Esophagus mucosa (tissue), 1 donor: ENCODE measurements at regions not wholly inside any gene's neighbourhood (a gene's known extent, or its start where the extent isn't known, plus 50 kb on each side); places are given as distances from the start of the nearest gene placed in this dataset.
"Not testable (repeated sequence)": the region's sequence is repeated elsewhere in the genome, so short reads cannot be mapped to it uniquely, and the experiment has no call there.

Source experiments
- ATAC-seq: fragments of 200-7000 bp; cut with Tn5 transposase; one replicate; pipeline ENCODE4 v1.9.1; 2020
- donor health status: DM: yes; HTN: yes; CAD: no.

DNA sequence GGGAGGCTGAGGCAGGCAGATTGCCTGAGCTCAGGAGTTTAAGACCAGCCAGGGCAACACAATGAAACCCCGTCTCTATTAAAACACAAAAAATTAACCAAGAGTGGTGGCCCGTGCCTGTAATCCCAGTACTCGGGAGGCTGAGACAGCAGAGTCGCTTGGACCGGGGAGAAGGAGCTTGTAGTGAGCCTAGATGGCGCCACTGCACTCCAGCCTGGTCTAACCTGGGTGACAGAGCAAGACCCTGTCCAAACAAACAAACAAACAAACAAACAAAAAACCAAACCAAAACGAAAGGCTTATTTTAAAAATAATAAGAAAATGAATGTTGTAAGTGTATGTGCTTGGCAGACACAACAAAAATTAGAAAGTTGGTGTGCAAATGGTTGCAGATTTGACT lies 536.3 kb upstream of the PTPRD start:
- no peak for ATAC-seq

DNA sequence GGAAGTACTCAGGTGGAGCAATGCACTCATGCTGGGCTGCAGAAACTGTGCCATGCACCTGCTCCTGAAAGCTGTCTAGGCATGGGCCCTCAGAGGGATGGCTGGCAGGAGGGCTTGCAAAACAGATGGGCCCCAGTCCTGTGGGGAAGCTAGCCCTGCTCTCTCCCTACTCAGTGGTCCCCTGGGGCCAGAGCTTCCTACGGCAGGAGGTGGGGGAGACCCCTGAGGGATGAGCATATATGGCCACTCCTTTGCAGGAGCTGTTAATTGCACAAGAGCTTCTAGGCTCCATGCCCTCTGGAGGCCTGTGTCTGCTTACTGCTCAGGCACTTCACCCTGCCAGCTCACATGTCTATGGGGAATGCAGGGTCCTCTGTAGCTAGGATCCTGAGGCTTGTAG lies 545.3 kb upstream of the PTPRD start:
- ATAC-seq: no peak

DNA sequence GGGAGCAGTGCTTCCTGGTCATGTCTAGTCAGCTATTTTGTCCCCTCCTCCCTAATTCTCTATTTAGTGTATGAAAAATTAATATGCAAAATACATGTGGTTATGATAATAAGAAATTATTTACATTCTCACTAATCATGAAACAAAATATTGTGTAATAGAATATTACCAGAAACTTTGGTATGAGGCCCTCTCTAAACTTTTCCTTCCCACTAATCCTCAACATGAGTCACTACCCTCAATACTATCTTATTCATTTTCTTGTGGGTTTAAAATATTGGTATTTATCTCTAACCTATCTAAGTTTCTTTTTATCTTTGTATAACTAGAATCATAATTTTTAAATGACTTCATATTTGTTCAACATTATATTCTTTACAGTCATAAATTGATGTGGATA lies 545.9 kb upstream of the PTPRD start:
- no peak for ATAC-seq

DNA sequence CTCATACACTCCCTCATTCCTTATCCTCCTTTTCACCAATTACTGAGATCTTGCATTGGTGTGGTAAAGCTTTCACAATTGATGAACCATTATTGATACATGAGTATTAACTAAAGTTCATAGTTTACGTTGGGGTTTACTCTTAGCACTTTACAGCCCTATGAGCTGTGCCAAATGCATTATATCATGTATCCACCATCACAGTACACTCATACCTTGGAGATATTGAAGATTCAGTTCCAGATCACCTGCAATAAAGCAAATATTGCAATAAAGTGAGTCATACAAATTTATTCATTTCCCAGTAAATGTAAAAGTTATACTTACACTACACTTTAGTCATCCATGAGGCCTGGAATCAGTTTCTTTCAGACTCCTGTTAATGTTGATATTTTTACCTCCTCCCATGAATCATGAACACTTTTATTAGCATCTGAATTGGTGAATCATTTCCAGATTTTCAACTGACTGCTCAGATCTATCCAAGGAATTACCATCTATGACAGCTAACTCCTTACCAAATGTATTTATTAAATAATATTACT lies 546.6 kb upstream of the PTPRD start:
- no peak for ATAC-seq

DNA sequence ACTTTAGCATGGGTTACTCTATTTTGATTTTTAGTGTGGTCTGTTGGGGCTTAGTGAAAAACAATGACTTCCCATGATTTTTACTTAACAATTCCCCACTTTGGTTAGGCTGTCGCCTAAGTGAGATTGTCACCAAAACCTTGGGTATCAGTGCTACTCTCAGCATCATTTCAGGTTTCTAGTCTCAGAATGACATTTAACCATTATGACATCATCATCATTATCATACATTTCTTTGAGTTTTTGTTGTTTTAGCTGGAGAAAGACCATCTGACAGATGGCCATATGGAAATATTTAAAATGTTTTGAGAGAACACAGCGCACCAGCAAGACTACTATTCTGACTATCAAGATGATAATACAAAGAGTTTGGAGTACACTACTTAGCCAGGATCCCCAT lies 551.0 kb upstream of the PTPRD start:
- ATAC-seq: no peak

DNA sequence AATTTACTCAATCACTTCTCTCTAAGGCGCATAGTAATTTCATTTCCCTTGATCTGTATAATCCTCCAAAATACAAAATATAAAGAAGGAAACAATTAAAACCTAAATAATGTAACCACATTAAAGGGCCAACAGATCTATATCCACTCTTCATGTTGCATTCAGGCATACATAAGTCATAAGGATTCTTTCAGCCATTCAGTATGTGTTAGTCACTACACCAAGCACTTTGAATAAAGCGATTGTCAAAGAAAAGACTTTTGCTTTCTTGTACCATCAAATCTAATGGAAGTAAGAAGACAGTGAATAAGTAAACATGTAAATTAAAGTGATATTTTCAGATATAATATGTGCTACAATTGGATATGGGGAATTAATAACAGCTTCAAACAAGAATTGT lies 569.2 kb upstream of the PTPRD start:
- no peak for ATAC-seq

DNA sequence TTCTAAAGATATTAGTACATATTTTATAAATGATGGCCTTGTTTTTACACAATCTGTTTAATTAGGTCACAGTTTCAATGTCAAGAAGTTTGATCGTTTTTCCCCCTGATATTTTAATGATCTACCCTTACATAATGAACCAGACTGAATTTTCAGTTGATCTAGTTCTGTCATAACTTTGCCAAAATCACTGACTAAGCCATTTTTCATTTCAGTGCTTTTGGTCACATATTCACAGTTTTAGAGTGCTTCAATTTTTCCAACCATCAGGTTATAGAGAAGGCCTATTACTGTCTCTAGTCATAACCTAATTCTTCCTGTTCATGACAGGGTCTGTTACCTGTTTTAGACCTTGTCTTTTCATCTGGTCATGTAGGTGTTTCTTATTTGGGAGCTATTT lies 577.9 kb upstream of the PTPRD start:
- ATAC-seq: no peak

DNA sequence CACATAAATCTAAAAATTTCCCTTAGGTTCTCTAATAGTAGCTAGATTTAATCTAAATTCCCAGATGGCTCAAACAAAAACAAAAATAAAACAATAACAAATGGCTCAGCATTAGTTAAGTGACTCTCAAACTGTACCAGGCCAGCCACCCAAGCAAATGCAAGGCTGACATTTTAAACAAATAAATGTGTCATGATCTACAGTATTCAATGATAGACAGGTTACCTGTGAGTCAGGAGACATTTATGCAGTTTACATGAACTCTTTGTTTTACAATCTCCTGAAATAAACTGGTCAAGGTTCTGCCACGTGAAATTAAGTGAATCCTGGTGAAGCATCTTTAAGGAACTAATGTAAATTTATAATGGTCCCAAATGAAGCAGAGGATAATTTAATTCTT lies 580.2 kb upstream of the PTPRD start:
- no peak for ATAC-seq

DNA sequence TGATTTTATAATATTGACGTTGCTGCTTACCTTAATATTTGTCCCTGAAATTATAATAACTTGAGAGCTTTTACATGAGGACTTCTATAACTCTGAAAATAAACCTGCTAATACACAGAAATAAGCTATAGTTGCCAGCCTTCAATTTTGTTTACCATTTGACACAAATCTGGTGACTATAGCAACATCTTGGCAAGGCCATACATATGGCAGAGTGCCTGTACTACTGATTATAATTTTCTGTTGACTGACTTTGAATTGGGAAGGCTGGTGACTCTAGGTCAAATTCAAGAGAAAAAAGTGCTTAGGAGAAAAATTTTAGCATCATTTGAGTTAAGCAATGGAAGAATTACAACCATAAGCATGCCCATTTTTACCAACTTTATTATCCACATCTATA lies 581.4 kb upstream of the PTPRD start:
- ATAC-seq: no peak

DNA sequence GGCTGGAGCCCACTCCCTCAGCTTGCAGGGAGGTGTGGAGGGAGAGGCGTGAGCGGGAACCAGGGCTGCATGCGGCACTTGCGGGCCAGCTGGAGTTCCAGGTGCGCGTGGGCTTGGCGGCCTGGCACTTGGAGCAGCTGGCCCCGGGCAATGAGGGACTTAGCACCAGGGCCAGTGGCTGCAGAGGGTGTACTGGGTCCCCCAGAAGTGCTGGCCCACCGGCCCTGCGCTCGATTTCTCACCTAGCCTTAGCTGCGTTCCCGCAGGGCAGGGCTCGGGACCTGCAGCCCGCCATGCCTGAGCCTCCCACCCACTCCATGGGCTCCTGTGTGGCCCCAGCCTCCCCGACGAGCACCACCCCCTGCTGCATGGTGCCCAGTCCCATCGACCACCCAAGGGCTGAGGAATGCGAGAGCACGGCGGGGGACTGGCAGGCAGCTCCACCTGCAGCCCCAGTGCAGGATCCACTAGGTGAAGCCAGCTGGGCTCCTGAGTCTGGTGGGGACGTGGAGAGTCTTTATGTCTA lies 584.1 kb upstream of the PTPRD start:
- not testable (repeated sequence) for ATAC-seq

DNA sequence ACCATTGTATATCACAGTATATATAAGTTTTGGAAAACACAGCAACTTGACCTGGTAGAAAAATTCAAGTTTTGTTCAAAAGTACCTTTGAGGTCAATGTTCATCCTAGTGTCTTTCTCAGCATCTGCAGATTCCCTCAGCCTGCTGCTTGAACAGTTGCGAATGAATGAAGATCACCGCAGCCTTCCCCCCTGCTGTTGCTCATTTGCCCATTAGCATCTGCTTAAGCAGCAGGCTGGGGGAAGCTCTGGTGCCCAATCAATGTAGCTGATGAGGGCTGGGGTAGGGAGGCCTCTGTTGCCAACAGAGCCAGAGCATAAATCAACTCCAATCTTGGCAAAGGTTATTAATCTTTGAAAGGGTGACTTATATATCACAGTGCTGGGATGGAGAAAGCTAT lies 586.5 kb upstream of the PTPRD start:
- ATAC-seq: no peak

DNA sequence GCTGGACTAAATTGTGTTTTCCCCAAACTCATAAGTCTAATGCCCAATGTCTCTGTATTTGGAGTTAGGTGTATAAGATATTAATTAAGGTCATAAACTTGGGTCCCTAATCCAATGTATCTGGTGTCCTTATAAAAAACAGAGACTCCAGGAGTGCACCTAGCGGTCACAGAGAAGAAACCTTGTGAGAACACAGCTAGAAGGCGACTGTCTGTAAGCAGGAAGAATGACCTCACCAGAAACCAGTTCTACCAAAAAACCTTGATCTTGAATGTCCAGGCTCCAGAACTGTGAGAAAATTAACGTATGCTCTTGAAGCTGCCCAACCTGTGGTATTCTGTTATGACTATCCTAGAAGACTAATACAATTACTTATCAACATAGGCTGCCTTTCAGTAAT lies 591.7 kb upstream of the PTPRD start:
- no peak for ATAC-seq

DNA sequence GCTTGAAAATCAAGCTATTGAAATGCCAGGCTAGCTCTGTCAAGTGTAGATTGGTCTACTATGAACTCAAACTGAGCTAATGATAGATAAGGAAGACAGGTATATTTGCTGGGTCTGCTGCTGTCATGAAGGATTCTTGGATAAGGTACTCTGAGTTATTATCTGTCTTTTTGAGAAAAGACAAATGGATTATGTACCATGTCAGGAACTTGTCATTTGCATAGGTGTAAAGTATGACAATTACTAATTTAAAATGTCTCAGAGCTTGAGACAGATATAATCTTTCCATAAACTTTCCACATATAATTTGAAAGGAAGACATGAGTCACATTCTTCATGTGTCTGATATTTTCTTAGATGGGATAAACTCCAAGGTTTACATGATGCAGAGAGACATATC lies 594.1 kb upstream of the PTPRD start:
- ATAC-seq: no peak

DNA sequence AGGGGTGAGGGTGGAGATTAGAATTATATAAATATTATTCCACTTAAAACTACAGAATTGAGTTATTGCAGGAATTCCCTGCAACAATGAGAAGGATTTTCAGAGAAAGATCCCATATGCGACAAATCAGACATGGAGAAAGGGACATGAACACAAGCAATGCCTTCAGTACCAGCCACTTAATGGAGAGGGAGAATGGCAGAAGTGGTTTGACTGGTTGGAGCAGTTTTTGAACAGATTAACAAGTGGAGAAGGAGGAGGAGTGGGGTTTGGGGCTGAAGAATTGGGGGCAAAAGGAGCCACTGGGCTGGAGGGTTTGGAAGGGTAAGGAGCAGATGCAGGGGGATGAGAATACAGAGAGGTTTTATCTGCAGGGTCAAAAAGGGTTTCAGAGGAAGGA lies 620.9 kb upstream of the PTPRD start:
- no peak for ATAC-seq

DNA sequence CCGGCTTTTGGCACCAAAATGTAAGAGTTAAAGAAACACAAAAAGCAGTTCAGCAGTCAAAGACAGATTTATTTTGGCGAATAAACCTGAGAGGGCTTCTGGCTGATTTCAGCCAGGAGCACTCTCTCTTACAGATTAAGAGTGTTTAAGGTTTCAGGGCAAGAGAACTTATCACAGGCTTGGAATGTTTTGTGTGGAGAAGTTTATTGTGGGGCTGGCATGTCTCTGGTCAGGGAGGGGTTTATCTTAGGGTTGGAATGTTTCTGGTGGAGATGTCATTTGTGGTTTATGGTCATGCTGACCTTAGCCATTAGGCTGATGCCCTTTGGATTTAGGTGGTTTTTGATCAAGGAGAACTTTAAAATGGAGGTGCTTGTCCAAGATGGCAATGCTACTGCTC lies 622.3 kb upstream of the PTPRD start:
- ATAC-seq: no peak

DNA sequence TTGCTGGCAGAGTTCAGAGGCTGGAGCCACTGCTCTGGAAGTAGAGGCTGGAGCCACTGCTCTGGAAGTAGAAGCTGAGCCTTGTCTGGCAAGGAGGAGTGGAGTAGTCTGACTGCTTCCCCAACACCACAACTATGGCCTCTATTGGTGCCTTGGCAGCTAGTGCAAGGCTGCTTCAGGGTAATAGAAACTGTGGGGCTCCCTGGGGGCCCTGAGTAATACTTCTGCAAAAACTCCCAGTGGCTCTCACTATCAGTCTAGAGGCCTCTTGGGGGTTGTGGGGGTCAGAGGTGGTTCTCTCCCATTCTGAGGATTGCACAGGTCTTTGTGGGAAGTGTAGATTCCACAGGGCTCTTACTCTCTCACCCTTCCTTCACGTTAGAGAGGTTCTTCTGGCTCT lies 629.0 kb upstream of the PTPRD start:
- ATAC-seq: no peak

DNA sequence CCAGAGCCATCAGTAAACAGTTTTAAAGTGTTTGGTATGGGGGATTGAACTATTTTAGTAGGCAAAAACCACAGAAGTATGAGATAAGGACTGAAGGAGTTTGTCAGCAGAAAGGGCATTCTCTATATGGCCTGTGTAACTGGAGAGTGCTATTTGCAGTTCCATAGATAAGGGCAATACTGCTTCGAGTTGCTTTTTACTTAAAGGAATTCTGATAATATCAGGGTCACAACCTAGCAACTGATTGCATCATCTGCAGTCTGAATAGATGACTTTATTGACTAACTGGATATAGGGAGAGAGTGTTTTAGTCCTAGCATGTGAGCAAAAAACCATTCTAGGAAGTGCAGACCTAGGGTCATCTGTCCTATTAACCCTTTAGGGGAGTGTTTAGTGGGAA lies 645.2 kb upstream of the PTPRD start:
- no peak for ATAC-seq

DNA sequence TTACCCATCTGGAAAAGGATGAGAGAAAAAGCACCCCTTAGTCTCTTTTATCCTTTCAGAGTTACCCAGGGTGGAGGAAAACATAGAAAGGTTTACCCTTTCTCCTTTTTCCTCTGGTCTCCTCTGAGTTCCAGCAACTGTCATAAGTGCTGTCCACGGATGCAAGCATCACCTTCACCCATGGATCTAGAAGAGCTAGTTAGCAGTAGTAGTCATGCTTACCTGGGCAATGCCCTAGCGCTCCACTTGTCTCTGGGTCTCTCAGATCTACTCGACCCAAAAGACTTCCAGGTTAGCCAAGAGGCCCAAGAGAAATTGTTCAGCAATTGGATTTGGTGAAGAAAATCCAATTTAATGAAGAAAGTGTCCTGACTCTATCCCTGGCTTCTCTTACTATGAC lies 656.2 kb upstream of the PTPRD start:
- ATAC-seq: no peak

DNA sequence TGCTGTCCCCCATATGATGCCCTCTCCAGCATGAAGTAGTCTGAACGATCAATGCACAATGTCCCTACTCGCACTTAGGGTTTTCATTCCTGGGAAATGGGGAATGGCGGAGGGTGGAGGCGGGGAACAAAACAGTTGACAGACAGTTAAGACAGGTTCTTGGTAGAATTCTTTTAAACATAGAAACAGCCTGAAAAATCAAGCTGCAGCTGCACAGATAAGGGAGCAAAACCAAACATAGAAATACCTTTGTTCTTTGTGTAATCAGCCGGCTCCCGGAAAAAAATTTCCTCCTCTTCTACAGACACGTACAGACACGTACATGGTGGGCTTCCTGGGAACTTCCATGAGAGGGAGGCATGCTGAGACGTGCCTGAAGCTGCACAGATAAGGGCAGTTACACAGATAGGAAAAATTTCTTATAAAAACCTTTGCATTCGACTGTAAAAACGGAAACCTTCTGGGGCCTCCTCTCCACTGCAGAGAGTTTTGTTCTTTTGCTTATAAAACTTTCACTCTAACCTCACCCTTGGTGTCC lies 662.4 kb upstream of the PTPRD start:
- ATAC-seq: no peak

DNA sequence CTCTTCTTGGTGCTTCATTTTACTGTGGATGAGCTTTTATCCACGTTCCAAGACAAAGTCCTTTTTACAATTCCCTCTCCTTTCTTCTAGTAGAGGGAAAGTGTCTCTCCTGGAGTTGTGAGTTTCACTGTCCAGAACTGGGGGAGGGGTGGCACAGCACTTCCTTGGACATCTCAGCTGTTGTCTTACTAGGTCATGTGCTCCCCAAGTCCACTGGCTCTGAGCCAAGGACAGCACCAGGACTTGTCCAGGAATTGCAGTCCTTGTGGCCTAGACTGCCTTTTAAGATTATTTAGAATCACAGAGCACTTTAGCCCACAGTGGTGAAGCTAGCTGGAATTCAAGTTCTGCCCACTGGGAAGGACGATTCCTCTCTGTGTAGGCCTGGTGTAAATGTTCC lies 700.2 kb upstream of the PTPRD start:
- no peak for ATAC-seq

DNA sequence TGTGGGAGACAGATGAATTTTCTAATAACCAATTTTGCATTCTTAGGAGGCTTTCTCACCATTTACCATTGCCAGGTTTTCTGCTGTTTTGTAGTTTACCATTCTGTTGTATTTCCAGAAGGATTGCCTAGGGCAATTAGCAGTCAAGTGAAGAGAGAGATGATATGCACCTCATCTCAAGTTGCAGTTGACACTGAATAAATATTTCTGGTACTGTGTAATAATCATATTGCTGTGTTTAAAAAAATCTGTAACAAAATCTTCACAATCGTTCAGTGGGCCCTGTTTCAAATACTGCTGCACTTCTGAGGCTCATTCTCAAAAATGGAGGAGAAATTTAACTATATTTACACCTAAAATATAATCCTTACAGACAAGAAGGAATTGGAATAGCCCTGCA lies 706.1 kb upstream of the PTPRD start:
- no peak for ATAC-seq

DNA sequence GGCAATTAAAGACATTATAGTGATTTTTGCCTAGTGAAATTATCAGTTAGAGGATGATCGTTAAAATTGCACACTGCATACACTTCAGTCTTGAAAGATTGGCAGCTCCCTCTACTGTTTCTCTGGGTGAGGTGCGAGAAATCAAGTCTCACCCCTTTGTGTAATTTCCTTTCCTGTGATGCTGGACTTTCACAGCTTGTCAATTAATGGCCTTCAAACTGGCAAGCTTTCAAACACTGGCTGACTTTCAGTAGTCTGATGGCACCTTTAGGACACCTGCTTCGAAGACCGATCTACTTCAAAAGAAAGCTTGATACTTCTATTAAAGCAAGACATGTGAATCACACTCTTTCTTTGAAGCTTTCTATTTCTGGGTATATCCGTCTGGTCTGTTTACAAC lies 706.7 kb upstream of the PTPRD start:
- no peak for ATAC-seq

DNA sequence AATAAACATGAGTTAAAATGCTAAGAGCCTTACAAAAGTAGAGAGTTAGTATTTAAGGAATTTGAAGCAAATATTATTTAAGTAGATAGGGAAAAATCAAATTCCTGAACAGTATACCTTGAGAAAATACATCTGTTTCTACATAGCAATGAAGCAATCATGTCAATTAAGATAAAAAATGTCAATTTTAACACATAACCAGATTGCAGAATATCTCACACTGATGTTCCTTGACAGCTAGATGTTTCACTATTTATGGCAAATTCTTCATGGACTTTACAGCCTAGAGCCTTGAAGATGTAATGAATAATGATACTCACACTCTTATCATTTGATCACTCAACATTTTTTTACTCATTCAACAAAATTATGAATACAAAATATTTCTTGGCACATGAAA lies 708.2 kb upstream of the PTPRD start:
- no peak for ATAC-seq

DNA sequence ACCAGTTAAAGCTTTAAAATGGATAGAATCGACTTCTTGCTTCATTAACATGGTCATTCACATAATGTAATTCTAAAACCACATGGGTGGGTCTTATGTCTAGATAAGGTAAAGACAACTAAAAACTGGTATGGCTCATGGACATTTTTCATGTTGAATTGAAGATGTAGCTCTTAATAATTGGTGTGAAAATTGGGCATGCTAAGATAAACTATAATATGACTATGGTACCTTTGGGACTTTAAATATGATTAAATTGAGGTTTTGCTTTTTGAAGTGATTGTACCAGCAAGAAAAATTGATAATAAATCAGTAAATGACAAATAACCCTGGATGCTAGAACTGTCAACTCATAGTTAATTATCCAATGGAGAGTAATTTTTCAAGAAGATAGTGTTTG lies 710.7 kb upstream of the PTPRD start:
- ATAC-seq: no peak

DNA sequence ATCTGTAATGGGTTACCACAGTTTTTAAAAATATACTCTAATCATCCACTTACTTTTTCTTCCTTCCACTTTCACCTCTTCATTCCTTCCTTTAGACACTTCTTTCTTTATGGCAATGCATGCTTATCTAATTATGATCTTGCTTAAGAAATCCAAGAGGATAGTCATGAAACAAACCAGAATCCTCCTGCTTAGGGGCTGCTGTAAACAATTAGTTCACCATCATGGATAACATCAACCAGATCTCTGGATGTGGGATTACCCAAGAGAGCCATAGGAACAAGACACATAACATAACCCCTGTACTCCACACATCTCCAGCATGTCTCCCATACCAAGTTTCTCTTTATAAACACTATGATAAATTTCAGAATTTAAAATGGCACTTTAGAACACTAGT lies 713.4 kb upstream of the PTPRD start:
- ATAC-seq: no peak
